Activated T-helper 1 cell treated with Interleukin-2 at 50 U/mL for 16 hours (primary cell): ENCODE measurements at regions not wholly inside any gene's neighbourhood (a gene's known extent, or its start where the extent isn't known, plus 50 kb on each side); places are given as distances from the start of the nearest gene placed in this dataset.

Experiments used
- DNase-seq: peaks from one replicate; pipeline ENCODE4 v3.0.0-alpha.2; 2020; ENCODE audit warnings: low read depth

DNA sequence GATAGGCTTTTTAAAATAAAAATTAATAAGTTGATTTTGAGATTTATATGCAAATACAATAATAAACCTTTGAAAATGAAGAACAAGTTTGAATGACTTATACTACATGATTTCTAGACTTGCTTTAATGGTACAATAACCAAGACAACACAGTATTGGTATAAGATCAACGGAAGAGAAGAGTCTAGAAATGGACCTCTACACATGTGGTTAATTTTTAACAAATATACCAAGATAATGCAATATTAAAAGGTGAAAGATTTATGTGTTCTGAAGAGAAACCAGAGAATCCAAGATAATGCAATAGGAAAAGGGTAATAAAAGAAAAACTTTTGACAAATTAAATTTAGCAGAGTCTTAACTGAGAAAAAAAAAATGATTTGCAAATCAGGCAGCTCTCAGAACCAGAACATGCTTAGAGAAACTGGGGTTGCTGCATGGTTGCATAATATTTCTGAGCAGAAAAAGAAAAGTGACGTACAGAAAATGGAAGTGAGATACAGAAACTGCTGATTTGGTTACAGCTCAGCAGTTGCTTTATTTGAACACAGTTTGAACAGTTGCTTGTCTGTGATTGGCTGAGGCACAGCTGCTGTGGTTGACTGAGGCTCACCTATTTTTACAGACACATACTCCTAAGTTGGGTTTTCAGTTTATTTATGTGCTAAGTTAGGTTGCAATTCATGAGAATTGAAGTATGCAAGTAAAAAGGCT, 365.9 kb downstream of the CRPPA start:
- DNase-seq, result no peak

DNA sequence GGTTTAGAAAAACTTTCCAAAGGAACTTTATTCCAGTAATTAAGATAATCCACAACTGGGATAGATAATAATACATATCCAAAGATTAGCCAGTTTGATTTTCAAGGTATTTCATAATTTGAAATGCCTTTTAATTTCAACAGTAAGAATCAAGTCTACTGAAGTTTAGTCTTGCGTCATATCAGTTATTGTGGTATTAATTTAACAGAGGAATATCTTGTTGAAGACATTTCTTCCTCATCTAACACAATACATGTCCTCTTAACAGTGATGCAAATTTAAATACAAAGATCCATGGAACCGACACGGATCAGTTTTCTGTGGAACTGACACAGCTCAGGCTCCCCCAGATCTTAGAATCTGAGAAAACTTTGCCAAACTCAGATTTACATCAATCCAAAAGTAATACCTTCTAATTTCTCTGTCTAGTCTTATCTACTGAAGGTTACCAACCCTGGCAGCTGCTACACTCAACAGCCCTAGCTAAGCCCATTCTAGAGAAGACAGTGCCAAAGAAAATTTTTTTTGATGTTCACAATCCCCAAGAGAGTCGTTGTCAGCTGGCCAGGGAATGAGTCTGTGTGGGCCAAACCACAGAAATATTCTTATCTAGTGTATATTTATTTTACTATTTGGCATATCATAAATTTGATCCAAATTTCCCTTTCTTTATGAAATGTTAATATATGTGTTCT, 365.2 kb upstream of the MEOX2 start:
- no peak for DNase-seq

DNA sequence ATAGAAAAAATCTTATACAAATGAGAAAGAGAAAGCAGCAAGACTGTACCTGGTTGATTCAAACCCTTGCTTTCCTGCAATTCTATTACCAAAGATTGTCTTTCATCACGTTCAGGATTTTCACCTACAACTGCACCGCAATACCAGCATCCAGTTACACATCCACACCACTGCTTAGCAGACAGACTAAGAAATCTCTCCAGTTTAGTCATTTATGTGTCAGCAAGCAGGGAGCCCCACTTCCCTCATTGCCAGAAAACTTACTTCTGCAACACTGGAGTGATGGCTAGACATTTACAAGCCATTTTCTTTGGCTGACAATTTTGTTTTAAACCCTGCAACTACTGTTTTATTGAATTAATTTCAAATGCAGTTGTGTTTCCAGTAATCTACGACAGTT, 359.6 kb upstream of the MEOX2 start:
- no peak for DNase-seq

DNA sequence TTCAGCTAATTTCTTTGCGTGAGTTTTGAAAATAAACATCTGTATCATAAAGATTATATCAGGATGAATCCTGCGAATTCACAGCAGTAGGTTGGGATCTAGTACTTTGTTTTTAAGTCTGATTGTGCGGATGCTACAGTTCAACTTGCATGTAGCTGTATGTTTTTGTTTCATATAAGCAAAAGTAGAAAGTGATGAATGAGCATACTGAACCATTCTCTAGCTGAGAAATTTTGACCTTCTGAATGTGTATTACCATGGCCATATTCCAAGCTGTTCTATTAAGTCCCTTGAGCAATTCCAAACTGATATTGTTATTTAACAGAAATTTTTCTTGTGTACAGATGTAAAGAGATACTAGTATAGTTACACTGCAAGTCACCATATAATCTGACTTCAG, 358.8 kb upstream of the MEOX2 start:
- no peak for DNase-seq

DNA sequence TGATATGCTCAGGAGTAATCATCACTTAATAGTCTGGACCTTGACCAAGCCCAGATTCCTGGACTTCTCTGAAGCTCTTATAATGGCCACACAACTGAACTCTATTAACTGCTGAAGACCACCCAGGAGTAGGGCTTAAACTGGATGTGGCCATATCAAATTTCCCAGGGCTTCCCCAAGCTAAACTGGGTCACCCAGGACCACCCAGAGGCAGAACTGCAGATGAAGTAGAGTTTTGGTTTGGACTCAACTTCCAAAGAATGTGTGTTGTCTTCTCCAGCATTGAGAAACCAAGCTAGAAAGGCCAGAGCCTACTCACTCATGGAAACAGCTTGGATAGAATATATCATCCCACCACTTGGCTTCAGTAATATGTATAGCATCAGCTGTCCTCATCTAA, 358.2 kb upstream of the MEOX2 start:
- DNase-seq, result no peak

GRCh38 chr7:16040346-16040745, 353.9 kb upstream of the MEOX2 start:
- DNase-seq, result no peak

GRCh38 chr7:16038906-16039305, 352.4 kb upstream of the MEOX2 start:
- no peak for DNase-seq

DNA sequence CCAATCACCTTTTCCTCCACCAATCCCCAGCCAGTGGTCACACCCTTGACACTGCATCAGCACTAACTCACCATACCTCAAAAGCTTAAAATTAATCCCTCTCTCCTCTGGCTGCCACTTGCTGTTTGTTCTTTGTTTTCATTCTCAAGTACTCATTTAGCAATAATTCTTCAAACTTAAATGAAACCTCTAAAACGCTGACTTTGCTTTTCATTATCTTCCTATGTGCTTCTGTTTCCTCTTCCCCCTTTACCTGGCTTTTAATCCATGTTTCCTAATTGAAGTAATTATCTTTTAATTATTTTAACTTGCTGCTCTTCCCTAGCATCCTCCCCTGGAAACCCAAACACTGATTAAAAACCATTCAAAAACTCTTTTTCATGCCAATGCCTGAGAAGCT, 348.9 kb upstream of the MEOX2 start:
- DNase-seq, result no peak

GRCh38 chr7:16034866-16035265, 348.4 kb upstream of the MEOX2 start:
- DNase-seq, result no peak

DNA sequence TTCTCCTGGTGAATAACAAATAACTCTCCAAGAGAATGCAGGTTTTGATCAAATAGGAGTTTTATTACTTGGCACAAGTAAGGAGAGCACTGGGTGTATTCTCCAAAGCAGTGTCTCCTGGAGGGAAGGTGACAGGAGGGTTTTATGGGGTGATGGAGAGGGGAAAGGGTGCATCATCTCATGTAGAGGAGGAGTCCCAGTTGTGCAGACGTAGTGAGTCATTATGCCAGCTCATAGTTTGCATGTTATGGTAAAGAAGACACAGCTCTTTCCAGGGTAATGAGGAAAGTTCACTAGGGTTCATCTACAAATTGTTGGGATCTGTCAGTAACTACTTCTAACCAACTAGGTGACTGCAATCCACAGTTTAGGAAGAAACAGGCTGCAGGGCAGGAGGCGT, 347.9 kb upstream of the MEOX2 start:
- DNase-seq, result no peak

GRCh38 chr7:16033233-16033632, 346.8 kb upstream of the MEOX2 start:
- no peak for DNase-seq

DNA sequence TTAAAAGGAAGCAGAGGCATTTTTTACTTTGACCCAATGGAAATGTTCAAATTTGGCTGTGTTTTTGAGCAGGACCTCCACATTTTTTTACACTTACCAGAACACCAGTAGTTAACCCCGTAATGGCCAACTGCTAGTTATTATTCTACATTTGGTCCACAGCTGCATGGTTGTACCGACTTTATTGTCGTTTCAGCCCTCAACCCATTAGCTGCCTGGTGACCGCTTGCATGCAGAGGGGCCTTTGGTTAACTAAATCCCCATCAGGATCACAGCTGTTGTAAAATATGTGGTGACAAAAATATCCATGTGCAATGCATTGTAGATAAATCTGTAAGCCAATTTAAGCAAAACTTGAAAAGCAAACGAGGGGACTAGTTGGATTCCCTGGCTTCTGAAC, 342.2 kb upstream of the MEOX2 start:
- no peak for DNase-seq

- no peak for DNase-seq
Measured at GRCh38 chr7:16028103-16028502, 341.6 kb upstream of the MEOX2 start.

DNA sequence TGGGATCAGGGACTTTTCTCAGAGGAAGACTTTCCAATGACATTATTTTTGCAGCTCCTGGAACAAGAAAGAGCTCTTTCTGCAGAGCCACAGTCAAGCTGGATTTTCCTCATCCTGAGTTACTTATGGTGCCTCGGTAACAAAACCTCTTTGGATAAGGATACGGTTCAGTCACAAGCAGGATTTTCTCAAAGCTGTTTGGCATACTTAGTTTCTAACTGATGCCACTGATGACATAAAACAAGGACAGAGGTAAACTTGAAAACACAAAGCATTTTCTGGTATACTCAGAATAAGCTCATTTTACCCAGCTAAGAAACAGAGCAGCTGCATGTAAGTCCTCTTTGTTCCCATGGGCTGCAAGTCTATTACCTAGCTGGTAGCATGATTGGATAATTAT, 340.9 kb upstream of the MEOX2 start:
- DNase-seq, result no peak

GRCh38 chr7:16026253-16027020, 340.0 kb upstream of the MEOX2 start:
- no peak for DNase-seq

DNA sequence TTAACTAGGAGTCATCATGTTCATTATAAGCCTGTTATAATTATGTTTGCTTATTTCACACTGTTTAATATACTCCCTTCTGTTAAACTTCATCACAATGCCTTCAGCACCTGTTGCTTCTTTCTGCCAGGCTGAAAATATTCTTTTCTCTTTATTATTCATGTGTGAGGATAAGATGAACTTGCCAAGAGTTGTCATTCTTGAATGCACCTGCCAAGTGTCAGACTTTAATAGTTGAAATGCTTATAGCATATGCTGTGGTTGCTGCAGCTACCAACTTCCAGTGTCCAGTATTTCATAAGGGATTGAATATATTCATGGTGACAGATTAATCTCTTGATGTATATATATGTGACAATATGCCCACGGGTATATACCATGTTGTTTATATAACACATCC, 339.2 kb upstream of the MEOX2 start:
- DNase-seq, result no peak

GRCh38 chr7:16023503-16023902, 337.0 kb upstream of the MEOX2 start:
- no peak for DNase-seq

GRCh38 chr7:16023046-16023445, 336.6 kb upstream of the MEOX2 start:
- no peak for DNase-seq

- DNase-seq, result no peak
Measured at GRCh38 chr7:16021851-16022250, 335.4 kb upstream of the MEOX2 start.

DNA sequence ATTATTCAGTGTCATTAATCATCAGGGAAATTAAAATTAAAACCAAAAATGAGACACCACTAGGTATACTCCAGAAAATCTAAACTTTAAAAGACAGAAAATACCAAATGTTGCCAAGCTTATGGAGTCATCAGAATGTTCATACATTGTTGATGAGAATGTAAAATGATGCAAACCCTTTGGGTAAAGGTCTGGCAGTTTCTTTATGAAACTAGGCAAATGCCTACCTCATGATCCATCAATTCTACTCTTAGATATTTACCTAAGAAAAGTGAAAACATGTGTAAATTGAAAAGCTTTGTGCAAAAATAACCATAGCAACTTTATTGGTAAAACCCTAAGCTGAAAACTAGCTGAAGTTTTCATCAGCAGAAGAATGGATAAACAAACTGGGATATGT, 329.5 kb upstream of the MEOX2 start:
- DNase-seq, result no peak

GRCh38 chr7:16014031-16014430, 327.5 kb upstream of the MEOX2 start:
- DNase-seq, result no peak

DNA sequence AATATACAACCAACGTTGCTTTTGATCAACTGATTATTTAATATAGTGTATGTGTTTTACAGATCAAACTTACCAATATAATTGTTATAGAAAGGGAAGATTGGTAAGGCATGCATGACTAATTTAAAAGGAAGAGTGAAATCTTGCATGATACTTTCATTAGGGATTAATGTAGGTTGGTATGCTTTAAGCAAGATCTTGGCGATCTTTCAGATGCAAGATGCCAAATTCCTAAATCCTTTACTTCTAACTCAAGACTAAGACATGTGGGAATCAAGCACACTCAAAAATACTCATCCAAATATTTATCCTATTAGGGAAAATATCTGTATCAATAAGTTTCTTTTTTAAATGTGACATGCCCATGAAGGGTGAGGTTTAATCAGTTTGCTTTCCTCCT, 321.4 kb upstream of the MEOX2 start:
- no peak for DNase-seq

DNA sequence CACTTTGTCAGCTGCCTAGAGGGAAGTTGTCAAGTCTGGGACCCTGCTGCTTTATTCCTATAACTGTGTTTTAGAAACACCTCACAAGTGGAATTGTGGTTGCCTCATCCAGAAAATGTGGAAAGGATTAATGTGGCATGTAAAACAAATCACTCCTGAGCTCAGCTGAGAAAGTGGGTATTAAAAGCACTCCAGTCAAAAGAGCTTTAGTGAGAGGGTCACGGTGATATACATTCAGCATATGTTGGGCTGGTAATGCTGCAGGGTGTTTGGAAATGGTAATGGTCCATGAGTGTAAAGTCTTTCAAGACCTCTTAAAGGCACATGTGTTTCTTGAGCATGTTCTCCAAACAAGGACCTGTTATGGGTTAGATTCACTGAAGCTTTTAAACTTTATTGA, 318.2 kb upstream of the MEOX2 start:
- no peak for DNase-seq
